ENCODE measurements at regions not wholly inside any gene's neighbourhood (a gene's known extent, or its start where the extent isn't known, plus 50 kb on each side); places are given as distances from the start of the nearest gene placed in this dataset.

DNA sequence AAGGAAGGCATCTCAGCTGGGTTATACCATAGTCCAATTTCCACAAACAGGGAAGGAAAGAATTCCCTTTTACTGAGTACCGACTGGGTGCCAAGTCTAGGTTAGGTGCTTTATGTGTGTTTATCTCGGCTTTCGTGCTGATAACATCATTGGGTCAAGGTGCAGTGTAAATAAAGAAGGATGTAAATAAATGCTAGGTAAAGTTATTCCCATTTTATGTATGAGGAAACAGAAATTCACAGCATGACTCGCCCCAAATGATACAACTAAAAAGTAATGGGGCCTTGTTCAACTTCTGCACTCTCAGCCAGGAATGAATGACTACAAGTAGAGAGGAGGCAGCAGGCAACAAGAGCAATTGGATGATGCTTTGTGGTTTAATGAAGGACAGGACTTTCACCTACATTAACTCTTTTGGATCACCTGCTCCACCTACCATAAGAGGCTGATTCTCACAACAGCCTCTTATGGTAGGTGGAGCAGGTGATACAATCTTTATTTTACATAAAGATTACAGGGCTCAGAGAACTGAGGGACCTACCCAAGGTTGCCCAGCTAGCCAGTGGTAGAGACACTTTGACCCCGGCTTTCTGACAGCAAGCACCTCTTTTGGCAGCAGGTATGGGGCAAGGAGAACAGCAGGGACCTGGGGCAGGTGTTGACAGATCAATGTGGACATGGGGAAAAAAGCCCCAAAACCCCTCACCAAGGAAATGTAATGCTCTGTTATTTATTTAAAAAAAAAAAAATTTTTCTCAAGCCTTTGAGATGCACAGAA is 213.4 kb upstream of the NUDT4 start:
- Histone ChIP-seq H3K9ac (no peak overlapping the region), H2AFZ (ENCODE audit: low read depth) (peak overlapping the region; percentile 31; the same call in 1 of the 2 replicates), H3K9me2 (no peaks in the 10 kb centered on the region), H4K20me1 (ENCODE audit: insufficient read depth) (no peaks in the 10 kb centered on the region), H3K9me3 (no peaks in the 10 kb centered on the region), H3K79me2 (ENCODE audit: insufficient read depth) (no peaks in the 10 kb centered on the region), H3K4me1 (ENCODE audit: control insufficient read depth in 1 of 2, insufficient read depth in 2 of 2, low read depth in 1 of 2, low read length in 1 of 2) (no peaks in the 10 kb centered on the region), H3K4me2 (no peak overlapping the region), H3K27ac (ENCODE audit: low read depth in 2 of 2, low read length in 1 of 2) (peak overlapping the region in 1 of 2 experiments; percentile 30; a peak in 2 of 4 replicates), H3K36me3 (replicated peaks in 1 of 2; ENCODE audit: control insufficient read depth in 1 of 2, insufficient read depth in 2 of 2, low read length in 1 of 2) (no peaks in the 10 kb centered on the region), H3K4me3 (ENCODE audit: low read depth in 2 of 2, low read length in 1 of 2) (no peak overlapping the region), H3K27me3 (ENCODE audit: insufficient read depth) (no peaks in the 10 kb centered on the region), H3F3A (replicated peaks; ENCODE audit: insufficient read depth) (peaks cover 6% of the 10 kb centered on the region)
- WGBS (ENCODE audit: low lambda C conversion rate) = 88% methylated on average over 5 of the region's 5 CpGs
- TF ChIP-seq TEAD4 (IDR thresholded peaks at IDR 0.05; ENCODE audit: borderline replicate concordance, insufficient read depth) = no peak
- TF ChIP-seq ELF1 (IDR thresholded peaks at IDR 0.05) = no peak
- TF ChIP-seq NFIC (IDR thresholded peaks at IDR 0.05; ENCODE audit: borderline replicate concordance) = no peak
- no peak for TF ChIP-seq EP300 (IDR thresholded peaks at IDR 0.05; ENCODE audit: borderline replicate concordance in 1 of 2, low read depth in 1 of 2, low read length in 1 of 2)
- no peak for TF ChIP-seq RXRA (IDR thresholded peaks at IDR 0.05; ENCODE audit: borderline replicate concordance, low read depth)
- TF ChIP-seq, protein P1, sequence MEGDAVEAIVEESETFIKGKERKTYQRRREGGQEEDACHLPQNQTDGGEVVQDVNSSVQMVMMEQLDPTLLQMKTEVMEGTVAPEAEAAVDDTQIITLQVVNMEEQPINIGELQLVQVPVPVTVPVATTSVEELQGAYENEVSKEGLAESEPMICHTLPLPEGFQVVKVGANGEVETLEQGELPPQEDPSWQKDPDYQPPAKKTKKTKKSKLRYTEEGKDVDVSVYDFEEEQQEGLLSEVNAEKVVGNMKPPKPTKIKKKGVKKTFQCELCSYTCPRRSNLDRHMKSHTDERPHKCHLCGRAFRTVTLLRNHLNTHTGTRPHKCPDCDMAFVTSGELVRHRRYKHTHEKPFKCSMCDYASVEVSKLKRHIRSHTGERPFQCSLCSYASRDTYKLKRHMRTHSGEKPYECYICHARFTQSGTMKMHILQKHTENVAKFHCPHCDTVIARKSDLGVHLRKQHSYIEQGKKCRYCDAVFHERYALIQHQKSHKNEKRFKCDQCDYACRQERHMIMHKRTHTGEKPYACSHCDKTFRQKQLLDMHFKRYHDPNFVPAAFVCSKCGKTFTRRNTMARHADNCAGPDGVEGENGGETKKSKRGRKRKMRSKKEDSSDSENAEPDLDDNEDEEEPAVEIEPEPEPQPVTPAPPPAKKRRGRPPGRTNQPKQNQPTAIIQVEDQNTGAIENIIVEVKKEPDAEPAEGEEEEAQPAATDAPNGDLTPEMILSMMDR (IDR thresholded peaks at IDR 0.05) = no peak
- TF ChIP-seq, protein P2, sequence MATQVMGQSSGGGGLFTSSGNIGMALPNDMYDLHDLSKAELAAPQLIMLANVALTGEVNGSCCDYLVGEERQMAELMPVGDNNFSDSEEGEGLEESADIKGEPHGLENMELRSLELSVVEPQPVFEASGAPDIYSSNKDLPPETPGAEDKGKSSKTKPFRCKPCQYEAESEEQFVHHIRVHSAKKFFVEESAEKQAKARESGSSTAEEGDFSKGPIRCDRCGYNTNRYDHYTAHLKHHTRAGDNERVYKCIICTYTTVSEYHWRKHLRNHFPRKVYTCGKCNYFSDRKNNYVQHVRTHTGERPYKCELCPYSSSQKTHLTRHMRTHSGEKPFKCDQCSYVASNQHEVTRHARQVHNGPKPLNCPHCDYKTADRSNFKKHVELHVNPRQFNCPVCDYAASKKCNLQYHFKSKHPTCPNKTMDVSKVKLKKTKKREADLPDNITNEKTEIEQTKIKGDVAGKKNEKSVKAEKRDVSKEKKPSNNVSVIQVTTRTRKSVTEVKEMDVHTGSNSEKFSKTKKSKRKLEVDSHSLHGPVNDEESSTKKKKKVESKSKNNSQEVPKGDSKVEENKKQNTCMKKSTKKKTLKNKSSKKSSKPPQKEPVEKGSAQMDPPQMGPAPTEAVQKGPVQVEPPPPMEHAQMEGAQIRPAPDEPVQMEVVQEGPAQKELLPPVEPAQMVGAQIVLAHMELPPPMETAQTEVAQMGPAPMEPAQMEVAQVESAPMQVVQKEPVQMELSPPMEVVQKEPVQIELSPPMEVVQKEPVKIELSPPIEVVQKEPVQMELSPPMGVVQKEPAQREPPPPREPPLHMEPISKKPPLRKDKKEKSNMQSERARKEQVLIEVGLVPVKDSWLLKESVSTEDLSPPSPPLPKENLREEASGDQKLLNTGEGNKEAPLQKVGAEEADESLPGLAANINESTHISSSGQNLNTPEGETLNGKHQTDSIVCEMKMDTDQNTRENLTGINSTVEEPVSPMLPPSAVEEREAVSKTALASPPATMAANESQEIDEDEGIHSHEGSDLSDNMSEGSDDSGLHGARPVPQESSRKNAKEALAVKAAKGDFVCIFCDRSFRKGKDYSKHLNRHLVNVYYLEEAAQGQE (IDR thresholded peaks at IDR 0.05; ENCODE audit: low read depth, low read length) = no peak
- TF ChIP-seq, protein P3, sequence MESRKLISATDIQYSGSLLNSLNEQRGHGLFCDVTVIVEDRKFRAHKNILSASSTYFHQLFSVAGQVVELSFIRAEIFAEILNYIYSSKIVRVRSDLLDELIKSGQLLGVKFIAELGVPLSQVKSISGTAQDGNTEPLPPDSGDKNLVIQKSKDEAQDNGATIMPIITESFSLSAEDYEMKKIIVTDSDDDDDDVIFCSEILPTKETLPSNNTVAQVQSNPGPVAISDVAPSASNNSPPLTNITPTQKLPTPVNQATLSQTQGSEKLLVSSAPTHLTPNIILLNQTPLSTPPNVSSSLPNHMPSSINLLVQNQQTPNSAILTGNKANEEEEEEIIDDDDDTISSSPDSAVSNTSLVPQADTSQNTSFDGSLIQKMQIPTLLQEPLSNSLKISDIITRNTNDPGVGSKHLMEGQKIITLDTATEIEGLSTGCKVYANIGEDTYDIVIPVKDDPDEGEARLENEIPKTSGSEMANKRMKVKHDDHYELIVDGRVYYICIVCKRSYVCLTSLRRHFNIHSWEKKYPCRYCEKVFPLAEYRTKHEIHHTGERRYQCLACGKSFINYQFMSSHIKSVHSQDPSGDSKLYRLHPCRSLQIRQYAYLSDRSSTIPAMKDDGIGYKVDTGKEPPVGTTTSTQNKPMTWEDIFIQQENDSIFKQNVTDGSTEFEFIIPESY (IDR thresholded peaks at IDR 0.05; ENCODE audit: borderline replicate concordance, low read depth) = no peak
- no peak for TF ChIP-seq JUND (IDR thresholded peaks at IDR 0.05)
- no peak for TF ChIP-seq EZH2phosphoT487 (IDR thresholded peaks at IDR 0.05; ENCODE audit: borderline replicate concordance, low read depth)
- no peak for TF ChIP-seq RFX5 (IDR thresholded peaks at IDR 0.05; ENCODE audit: low read length)
- no peak for TF ChIP-seq CHD2 (IDR thresholded peaks at IDR 0.05; ENCODE audit: low read length, partially characterized antibody)
- no peak for TF ChIP-seq SMC3 (IDR thresholded peaks at IDR 0.05; ENCODE audit: low read depth, low read length)
- no peak for TF ChIP-seq MXI1 (IDR thresholded peaks at IDR 0.05; ENCODE audit: low read depth, low read length)
- TF ChIP-seq GATA2 (CRISPR knock-in tag; IDR thresholded peaks at IDR 0.05) = no peak
- TF ChIP-seq FOSL2 (IDR thresholded peaks at IDR 0.05; ENCODE audit: borderline replicate concordance, low read depth) = no peak
- no peak for TF ChIP-seq MEF2A (IDR thresholded peaks at IDR 0.05; ENCODE audit: borderline replicate concordance, low read depth)
- no peak for TF ChIP-seq RAD21 (IDR thresholded peaks at IDR 0.05; ENCODE audit: low read length)
- no peak for TF ChIP-seq GABPA (IDR thresholded peaks at IDR 0.05; ENCODE audit: low read depth)
- TF ChIP-seq, protein P4, sequence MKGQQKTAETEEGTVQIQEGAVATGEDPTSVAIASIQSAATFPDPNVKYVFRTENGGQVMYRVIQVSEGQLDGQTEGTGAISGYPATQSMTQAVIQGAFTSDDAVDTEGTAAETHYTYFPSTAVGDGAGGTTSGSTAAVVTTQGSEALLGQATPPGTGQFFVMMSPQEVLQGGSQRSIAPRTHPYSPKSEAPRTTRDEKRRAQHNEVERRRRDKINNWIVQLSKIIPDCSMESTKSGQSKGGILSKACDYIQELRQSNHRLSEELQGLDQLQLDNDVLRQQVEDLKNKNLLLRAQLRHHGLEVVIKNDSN (IDR thresholded peaks at IDR 0.05; ENCODE audit: borderline replicate concordance, low read depth) = no peak
- DNase-seq = no peak
- ChIA-PET POLR2A (no interaction called here), CTCF (no interaction called here)

Measured in SK-N-SH (cell line).